HuH-7.5 (cell line): ENCODE measurements at regions not wholly inside any gene's neighbourhood (a gene's known extent, or its start where the extent isn't known, plus 50 kb on each side); places are given as distances from the start of the nearest gene placed in this dataset.
"Not testable (repeated sequence)": the region's sequence is repeated elsewhere in the genome, so short reads cannot be mapped to it uniquely, and the experiment has no call there.

Experiments
- DNase-seq: peaks from one replicate; pipeline ENCODE4 v3.0.0; 2011; ENCODE audit warnings: low spot score

- no peak for DNase-seq
Observed at GRCh38 chr22:35183917-35184316, 73.4 kb upstream of the HMGXB4 start.

GRCh38 chr22:35186492-35186891 lies 70.8 kb upstream of the HMGXB4 start:
- DNase-seq: no peak

GRCh38 chr22:35188930-35189329 lies 68.4 kb upstream of the HMGXB4 start:
- DNase-seq: not testable (repeated sequence)

- DNase-seq: no peak
Observed at GRCh38 chr22:35189559-35189958, 67.7 kb upstream of the HMGXB4 start.

GRCh38 chr22:35191412-35191811 lies 65.9 kb upstream of the HMGXB4 start:
- DNase-seq: no peak

GRCh38 chr22:35192129-35192918 lies 65.0 kb upstream of the HMGXB4 start:
- DNase-seq: no peak

GRCh38 chr22:35195226-35195625 lies 62.1 kb upstream of the HMGXB4 start:
- DNase-seq: no peak

GRCh38 chr22:35195821-35196220 lies 61.5 kb upstream of the HMGXB4 start:
- no peak for DNase-seq

GRCh38 chr22:35197071-35197470 lies 60.2 kb upstream of the HMGXB4 start:
- no peak for DNase-seq

GRCh38 chr22:35197886-35198285 lies 59.4 kb upstream of the HMGXB4 start:
- DNase-seq: no peak

- no peak for DNase-seq
Observed at GRCh38 chr22:35198738-35199137, 58.6 kb upstream of the HMGXB4 start.

- DNase-seq: no peak
Observed at GRCh38 chr22:35202376-35202775, 54.9 kb upstream of the HMGXB4 start.

GRCh38 chr22:35203583-35203982 lies 53.7 kb upstream of the HMGXB4 start:
- no peak for DNase-seq

GRCh38 chr22:35204807-35205775 lies 52.2 kb upstream of the HMGXB4 start:
- DNase-seq: no peak

GRCh38 chr22:35205961-35206360 lies 51.3 kb upstream of the HMGXB4 start:
- no peak for DNase-seq

- no peak for DNase-seq
Observed at GRCh38 chr22:35206889-35207288, 50.4 kb upstream of the HMGXB4 start.
